NCI-H524 (cell line): ENCODE measurements at regions not wholly inside any gene's neighbourhood (a gene's known extent, or its start where the extent isn't known, plus 50 kb on each side); places are given as distances from the start of the nearest gene placed in this dataset.

Source experiments
- DNase-seq, 2 experiments: peaks; one replicate each; lab custom pipeline; 2025; lab: John Stamatoyannopoulos, UW

GRCh38 chrX:69365349-69365748 lies 138.8 kb upstream of the NALF2 start:
- no peak for DNase-seq

GRCh38 chrX:69362856-69363255 lies 141.3 kb upstream of the NALF2 start:
- peak in 1 of 2 experiments; percentile 37 for DNase-seq

GRCh38 chrX:69362354-69362753 lies 141.8 kb upstream of the NALF2 start:
- DNase-seq: no peak

GRCh38 chrX:69361311-69361845 lies 142.7 kb upstream of the NALF2 start:
- DNase-seq: peak in 1 of 2 experiments; percentile 7

GRCh38 chrX:69357317-69357716 lies 146.8 kb upstream of the NALF2 start:
- DNase-seq: peak in 1 of 2 experiments; percentile 15

GRCh38 chrX:69324851-69325250 lies 159.6 kb upstream of the PJA1 start:
- DNase-seq: peak in 1 of 2 experiments; percentile 31

GRCh38 chrX:69323786-69324720 lies 158.8 kb upstream of the PJA1 start:
- DNase-seq: peak; percentile 73 to 91

GRCh38 chrX:69321789-69322188 lies 156.5 kb upstream of the PJA1 start:
- DNase-seq: no peak

GRCh38 chrX:69321006-69321655 lies 155.9 kb upstream of the PJA1 start:
- no peak for DNase-seq

- no peak for DNase-seq
Measured at GRCh38 chrX:69320116-69320515, 154.9 kb upstream of the PJA1 start.

- no peak for DNase-seq
Measured at GRCh38 chrX:69319376-69319775, 154.1 kb upstream of the PJA1 start.

- no peak for DNase-seq
Measured at GRCh38 chrX:69318651-69319340, 153.5 kb upstream of the PJA1 start.

GRCh38 chrX:69317721-69318120 lies 152.5 kb upstream of the PJA1 start:
- peak in 1 of 2 experiments; percentile 49 for DNase-seq

- peak; percentile 42 to 79 for DNase-seq
Measured at GRCh38 chrX:69314436-69315348, 149.4 kb upstream of the PJA1 start.

- DNase-seq: peak in 1 of 2 experiments; percentile 55
Measured at GRCh38 chrX:69313617-69314290, 148.5 kb upstream of the PJA1 start.

GRCh38 chrX:69311936-69312670 lies 146.8 kb upstream of the PJA1 start:
- no peak for DNase-seq

- peak in 1 of 2 experiments; percentile 29 for DNase-seq
Measured at GRCh38 chrX:69309074-69309792, 144.0 kb upstream of the PJA1 start.

- peak; percentile 51 to 81 for DNase-seq
Measured at GRCh38 chrX:69307756-69308155, 142.5 kb upstream of the PJA1 start.

- DNase-seq: no peak
Measured at GRCh38 chrX:69307029-69307428, 141.8 kb upstream of the PJA1 start.
